HG02642 (cell line): ENCODE measurements at regions not wholly inside any gene's neighbourhood (a gene's known extent, or its start where the extent isn't known, plus 50 kb on each side); places are given as distances from the start of the nearest gene placed in this dataset.

Experiments used
- ATAC-seq: cut with Tn5 transposase; IDR thresholded peaks from one replicate; pipeline ENCODE4 v1.9.1; 2021; ENCODE audit warnings: mild to moderate bottlenecking; ENCODE audit not compliant: unreplicated experiment, poor library complexity

- no peak for ATAC-seq
Measured at GRCh38 chr5:66454186-66455078, 141.8 kb upstream of the MAST4 start.

- ATAC-seq, result no peak
Measured at GRCh38 chr5:66459728-66460127, 136.5 kb upstream of the MAST4 start.

GRCh38 chr5:66467564-66467963, 128.6 kb upstream of the MAST4 start:
- no peak for ATAC-seq

GRCh38 chr5:66469684-66470083, 126.5 kb upstream of the MAST4 start:
- ATAC-seq, result no peak

GRCh38 chr5:66472010-66472409, 124.2 kb upstream of the MAST4 start:
- no peak for ATAC-seq

- no peak for ATAC-seq
Measured at GRCh38 chr5:66475731-66476130, 120.5 kb upstream of the MAST4 start.

- no peak for ATAC-seq
Measured at GRCh38 chr5:66477596-66477995, 118.6 kb upstream of the MAST4 start.

- ATAC-seq, result no peak
Measured at GRCh38 chr5:66494437-66494836, 101.8 kb upstream of the MAST4 start.

GRCh38 chr5:66498791-66499207, 97.4 kb upstream of the MAST4 start:
- no peak for ATAC-seq

GRCh38 chr5:66503203-66503789, 92.9 kb upstream of the MAST4 start:
- ATAC-seq, result no peak

- ATAC-seq, result no peak
Measured at GRCh38 chr5:66507106-66507505, 89.1 kb upstream of the MAST4 start.

- no peak for ATAC-seq
Measured at GRCh38 chr5:66511491-66511890, 84.7 kb upstream of the MAST4 start.

- no peak for ATAC-seq
Measured at GRCh38 chr5:66513130-66513529, 83.1 kb upstream of the MAST4 start.

- no peak for ATAC-seq
Measured at GRCh38 chr5:66515209-66515608, 81.0 kb upstream of the MAST4 start.

- ATAC-seq, result no peak
Measured at GRCh38 chr5:66516550-66516949, 79.6 kb upstream of the MAST4 start.

- ATAC-seq, result no peak
Measured at GRCh38 chr5:66517351-66517750, 78.8 kb upstream of the MAST4 start.

- no peak for ATAC-seq
Measured at GRCh38 chr5:66518052-66518451, 78.1 kb upstream of the MAST4 start.

GRCh38 chr5:66518753-66519152, 77.4 kb upstream of the MAST4 start:
- ATAC-seq, result no peak

- no peak for ATAC-seq
Measured at GRCh38 chr5:66519626-66520025, 76.6 kb upstream of the MAST4 start.

GRCh38 chr5:66520854-66521253, 75.3 kb upstream of the MAST4 start:
- ATAC-seq, result no peak

GRCh38 chr5:66527478-66528035, 68.6 kb upstream of the MAST4 start:
- no peak for ATAC-seq

GRCh38 chr5:66529182-66529581, 67.0 kb upstream of the MAST4 start:
- no peak for ATAC-seq
